GM04504 (cell line): ENCODE measurements at regions not wholly inside any gene's neighbourhood (a gene's known extent, or its start where the extent isn't known, plus 50 kb on each side); places are given as distances from the start of the nearest gene placed in this dataset.
"Not testable (repeated sequence)": the region's sequence is repeated elsewhere in the genome, so short reads cannot be mapped to it uniquely, and the experiment has no call there.

Experiments used
- DNase-seq: peaks from one replicate; pipeline ENCODE4 v3.0.0-alpha.2; 2012; ENCODE audit warnings: low read depth

GRCh38 chr2:42973726-42974125, 181.3 kb upstream of the HAAO start:
- DNase-seq = no peak

- not testable (repeated sequence) for DNase-seq
Measured at GRCh38 chr2:42972933-42973516, 180.6 kb upstream of the HAAO start.

GRCh38 chr2:42971947-42972736, 179.8 kb upstream of the HAAO start:
- no peak for DNase-seq

GRCh38 chr2:42971381-42971780, 179.0 kb upstream of the HAAO start:
- DNase-seq = no peak

GRCh38 chr2:42970151-42970550, 177.8 kb upstream of the HAAO start:
- DNase-seq = no peak

GRCh38 chr2:42969231-42970150, 177.1 kb upstream of the HAAO start:
- peak; percentile 87 for DNase-seq

GRCh38 chr2:42967959-42968674, 175.7 kb upstream of the HAAO start:
- peak; percentile 90 for DNase-seq

GRCh38 chr2:42965910-42966309, 173.5 kb upstream of the HAAO start:
- DNase-seq = no peak

GRCh38 chr2:42965196-42965595, 172.8 kb upstream of the HAAO start:
- DNase-seq = no peak

GRCh38 chr2:42964439-42965083, 172.2 kb upstream of the HAAO start:
- DNase-seq = peak; percentile 87

GRCh38 chr2:42963452-42964068, 171.2 kb upstream of the HAAO start:
- no peak for DNase-seq

- no peak for DNase-seq
Measured at GRCh38 chr2:42962508-42962953, 170.1 kb upstream of the HAAO start.

GRCh38 chr2:42961961-42962360, 169.6 kb upstream of the HAAO start:
- DNase-seq = no peak

- no peak for DNase-seq
Measured at GRCh38 chr2:42961385-42961811, 169.0 kb upstream of the HAAO start.

- DNase-seq = no peak
Measured at GRCh38 chr2:42960842-42961180, 168.4 kb upstream of the HAAO start.

GRCh38 chr2:42960002-42960841, 167.8 kb upstream of the HAAO start:
- no peak for DNase-seq

- no peak for DNase-seq
Measured at GRCh38 chr2:42959234-42960001, 167.0 kb upstream of the HAAO start.

- no peak for DNase-seq
Measured at GRCh38 chr2:42958741-42959233, 166.4 kb upstream of the HAAO start.

GRCh38 chr2:42957861-42958301, 165.5 kb upstream of the HAAO start:
- no peak for DNase-seq
